Effector CD4-positive, alpha-beta T cell (primary cell): ENCODE measurements at regions not wholly inside any gene's neighbourhood (a gene's known extent, or its start where the extent isn't known, plus 50 kb on each side); places are given as distances from the start of the nearest gene placed in this dataset.

Experiments used
- DNase-seq: peaks from one replicate; pipeline ENCODE4 v3.0.0-alpha.2; 2020

GRCh38 chr2:122182616-122183355 is 427.3 kb downstream of the TSN start:
- no peak for DNase-seq

GRCh38 chr2:122183890-122184289 is 428.4 kb downstream of the TSN start:
- no peak for DNase-seq

GRCh38 chr2:122186761-122187222 is 431.3 kb downstream of the TSN start:
- DNase-seq, result no peak

GRCh38 chr2:122191331-122191730 is 435.9 kb downstream of the TSN start:
- DNase-seq, result no peak

- DNase-seq, result no peak
Measured at GRCh38 chr2:122193622-122194021, 438.2 kb downstream of the TSN start.

- no peak for DNase-seq
Measured at GRCh38 chr2:122194546-122194945, 439.1 kb downstream of the TSN start.

- no peak for DNase-seq
Measured at GRCh38 chr2:122203523-122203922, 448.1 kb downstream of the TSN start.

GRCh38 chr2:122205641-122206040 is 450.2 kb downstream of the TSN start:
- no peak for DNase-seq

GRCh38 chr2:122206101-122206500 is 450.6 kb downstream of the TSN start:
- DNase-seq, result no peak

GRCh38 chr2:122209377-122209776 is 453.9 kb downstream of the TSN start:
- no peak for DNase-seq

- no peak for DNase-seq
Measured at GRCh38 chr2:122210065-122210464, 454.6 kb downstream of the TSN start.

GRCh38 chr2:122210898-122211856 is 455.7 kb downstream of the TSN start:
- no peak for DNase-seq

- no peak for DNase-seq
Measured at GRCh38 chr2:122213312-122213711, 457.9 kb downstream of the TSN start.

- no peak for DNase-seq
Measured at GRCh38 chr2:122216071-122216470, 460.6 kb downstream of the TSN start.

- no peak for DNase-seq
Measured at GRCh38 chr2:122216901-122217300, 461.4 kb downstream of the TSN start.

GRCh38 chr2:122218596-122218995 is 463.1 kb downstream of the TSN start:
- DNase-seq, result no peak

GRCh38 chr2:122219504-122219903 is 464.1 kb downstream of the TSN start:
- no peak for DNase-seq

GRCh38 chr2:122221665-122222064 is 466.2 kb downstream of the TSN start:
- DNase-seq, result no peak

GRCh38 chr2:122231296-122231695 is 475.8 kb downstream of the TSN start:
- no peak for DNase-seq

- DNase-seq, result no peak
Measured at GRCh38 chr2:122233372-122233771, 477.9 kb downstream of the TSN start.

GRCh38 chr2:122236152-122236874 is 480.9 kb downstream of the TSN start:
- no peak for DNase-seq

- DNase-seq, result no peak
Measured at GRCh38 chr2:122236925-122237324, 481.5 kb downstream of the TSN start.

- DNase-seq, result no peak
Measured at GRCh38 chr2:122237450-122237849, 482.0 kb downstream of the TSN start.
